HG03565 (cell line): ENCODE measurements at regions not wholly inside any gene's neighbourhood (a gene's known extent, or its start where the extent isn't known, plus 50 kb on each side); places are given as distances from the start of the nearest gene placed in this dataset.

ENCODE experiments used
- ATAC-seq: cut with Tn5 transposase; IDR thresholded peaks from one replicate; pipeline ENCODE4 v1.9.1; 2021; ENCODE audit warnings: mild to moderate bottlenecking, moderate library complexity; ENCODE audit not compliant: unreplicated experiment

- no peak for ATAC-seq
Observed at GRCh38 chr4:110770353-110770752, 147.5 kb upstream of the PITX2 start.

- no peak for ATAC-seq
Observed at GRCh38 chr4:110778521-110778920, 155.6 kb upstream of the PITX2 start.

- no peak for ATAC-seq
Observed at GRCh38 chr4:110780538-110780937, 157.7 kb upstream of the PITX2 start.

- no peak for ATAC-seq
Observed at GRCh38 chr4:110781944-110782343, 159.1 kb upstream of the PITX2 start.

GRCh38 chr4:110787109-110787508, 164.2 kb upstream of the PITX2 start:
- ATAC-seq = no peak

- ATAC-seq = no peak
Observed at GRCh38 chr4:110787707-110788106, 164.8 kb upstream of the PITX2 start.

- ATAC-seq = no peak
Observed at GRCh38 chr4:110788302-110788701, 165.4 kb upstream of the PITX2 start.

- no peak for ATAC-seq
Observed at GRCh38 chr4:110792036-110792435, 169.2 kb upstream of the PITX2 start.

- no peak for ATAC-seq
Observed at GRCh38 chr4:110793381-110793801, 170.5 kb upstream of the PITX2 start.

- no peak for ATAC-seq
Observed at GRCh38 chr4:110793890-110794554, 171.1 kb upstream of the PITX2 start.

GRCh38 chr4:110795971-110796370, 173.1 kb upstream of the PITX2 start:
- ATAC-seq = no peak

GRCh38 chr4:110797486-110797885, 174.6 kb upstream of the PITX2 start:
- ATAC-seq = no peak

GRCh38 chr4:110798687-110799086, 175.8 kb upstream of the PITX2 start:
- ATAC-seq = no peak

GRCh38 chr4:110799211-110799610, 176.3 kb upstream of the PITX2 start:
- no peak for ATAC-seq

GRCh38 chr4:110801591-110801990, 178.7 kb upstream of the PITX2 start:
- no peak for ATAC-seq

- peak; percentile 50 for ATAC-seq
Observed at GRCh38 chr4:110808351-110808878, 185.5 kb upstream of the PITX2 start.

- no peak for ATAC-seq
Observed at GRCh38 chr4:110815950-110816349, 193.1 kb upstream of the PITX2 start.

- ATAC-seq = no peak
Observed at GRCh38 chr4:110816367-110816766, 193.5 kb upstream of the PITX2 start.

GRCh38 chr4:110821186-110821585, 198.3 kb upstream of the PITX2 start:
- ATAC-seq = no peak

GRCh38 chr4:110823251-110823650, 200.4 kb upstream of the PITX2 start:
- ATAC-seq = no peak

- ATAC-seq = no peak
Observed at GRCh38 chr4:110824344-110824743, 201.5 kb upstream of the PITX2 start.

GRCh38 chr4:110826656-110827055, 203.8 kb upstream of the PITX2 start:
- no peak for ATAC-seq

- ATAC-seq = no peak
Observed at GRCh38 chr4:110830461-110830860, 207.6 kb upstream of the PITX2 start.
